ENCODE measurements at regions not wholly inside any gene's neighbourhood (a gene's known extent, or its start where the extent isn't known, plus 50 kb on each side); places are given as distances from the start of the nearest gene placed in this dataset.

GRCh38 chr13:40402931-40403431, 263.5 kb downstream of the FOXO1 start:
- peak overlapping the region; percentile 7 for H3K4me3 ChIP-seq (ENCODE audit: low read depth, low read length)
- TF ChIP-seq MAX (IDR thresholded peaks at IDR 0.05; ENCODE audit: low read depth, low read length) (no peak), MYC (IDR thresholded peaks at IDR 0.05; ENCODE audit: low read depth, low read length) (no peak), CTCF (IDR thresholded peaks at IDR 0.05; ENCODE audit: low read depth, low read length) (no peak), POLR2A (IDR thresholded peaks at IDR 0.05; ENCODE audit: extremely low read depth, insufficient read length) (no peak)
- peak; percentile 39 for DNase-seq (ENCODE audit: low read depth)

- DNase-seq (ENCODE audit: low read depth): peak; percentile 31
- H3K4me3 ChIP-seq (ENCODE audit: low read depth, low read length): no peak overlapping the region
- TF ChIP-seq CTCF (IDR thresholded peaks at IDR 0.05; ENCODE audit: low read depth, low read length) (no peak), MYC (IDR thresholded peaks at IDR 0.05; ENCODE audit: low read depth, low read length) (no peak), POLR2A (IDR thresholded peaks at IDR 0.05; ENCODE audit: extremely low read depth, insufficient read length) (no peak), MAX (IDR thresholded peaks at IDR 0.05; ENCODE audit: low read depth, low read length) (no peak)
Measured at GRCh38 chr13:40403509-40404241, 262.8 kb downstream of the FOXO1 start.

GRCh38 chr13:40404407-40404806, 262.0 kb downstream of the FOXO1 start:
- DNase-seq (ENCODE audit: low read depth): no peak
- no peak overlapping the region for H3K4me3 ChIP-seq (ENCODE audit: low read depth, low read length)
- TF ChIP-seq MYC (IDR thresholded peaks at IDR 0.05; ENCODE audit: low read depth, low read length) (no peak), POLR2A (IDR thresholded peaks at IDR 0.05; ENCODE audit: extremely low read depth, insufficient read length) (no peak), CTCF (IDR thresholded peaks at IDR 0.05; ENCODE audit: low read depth, low read length) (no peak), MAX (IDR thresholded peaks at IDR 0.05; ENCODE audit: low read depth, low read length) (no peak)

GRCh38 chr13:40404967-40405716, 261.3 kb downstream of the FOXO1 start:
- DNase-seq (ENCODE audit: low read depth): no peak
- H3K4me3 ChIP-seq (ENCODE audit: low read depth, low read length): no peak overlapping the region
- TF ChIP-seq POLR2A (IDR thresholded peaks at IDR 0.05; ENCODE audit: extremely low read depth, insufficient read length) (no peak), MAX (IDR thresholded peaks at IDR 0.05; ENCODE audit: low read depth, low read length) (no peak), MYC (IDR thresholded peaks at IDR 0.05; ENCODE audit: low read depth, low read length) (no peak), CTCF (IDR thresholded peaks at IDR 0.05; ENCODE audit: low read depth, low read length) (no peak)

- no peak overlapping the region for H3K4me3 ChIP-seq (ENCODE audit: low read depth, low read length)
- DNase-seq (ENCODE audit: low read depth): no peak
- TF ChIP-seq MAX (IDR thresholded peaks at IDR 0.05; ENCODE audit: low read depth, low read length): no peak
- TF ChIP-seq POLR2A (IDR thresholded peaks at IDR 0.05; ENCODE audit: extremely low read depth, insufficient read length): no peak
- TF ChIP-seq MYC (IDR thresholded peaks at IDR 0.05; ENCODE audit: low read depth, low read length): no peak
- TF ChIP-seq CTCF (IDR thresholded peaks at IDR 0.05; ENCODE audit: low read depth, low read length): no peak
Measured at GRCh38 chr13:40406405-40407120, 259.9 kb downstream of the FOXO1 start.

All from NB4 (cell line).